ENCODE measurements at regions not wholly inside any gene's neighbourhood (a gene's known extent, or its start where the extent isn't known, plus 50 kb on each side); places are given as distances from the start of the nearest gene placed in this dataset.

GRCh38 chr7:24472093-24472492, 101.2 kb upstream of the PALS2 start:
- no peak for TF ChIP-seq PKNOX1 (IDR thresholded peaks at IDR 0.05)
- TF ChIP-seq FOXK2 (IDR thresholded peaks at IDR 0.05), result no peak
